Suprapubic skin (tissue), 4 donors: ENCODE measurements at regions not wholly inside any gene's neighbourhood (a gene's known extent, or its start where the extent isn't known, plus 50 kb on each side); places are given as distances from the start of the nearest gene placed in this dataset.

Experiments used
- POLR2A ChIP-seq, 2 donors: fragments of 450-650 bp; IDR thresholded peaks; one replicate each; pipeline ENCODE4 v1.6.1; 2017; ENCODE audit warnings: antibody characterized with exemption in 2 of 2, mild to moderate bottlenecking in 2 of 2, moderate library complexity in 2 of 2
- POLR2AphosphoS5 ChIP-seq, 3 donors: sonication (generic); formaldehyde crosslinking; IDR thresholded peaks; one replicate each; pipeline ENCODE4 v1.6.1; 2017; ENCODE audit warnings: antibody characterized with exemption in 3 of 3
- TF ChIP-seq, protein P1 (sequence below), 2 donors: fragments of 200-600 bp in 1 of 2; fragments of 450-650 bp in 1 of 2; sonication (generic) in 1 of 2; IDR thresholded peaks; one replicate each; pipeline ENCODE4 v1.5.1; 2016 to 2019; ENCODE audit warnings: antibody characterized with exemption in 2 of 2, mild to moderate bottlenecking in 1 of 2, moderate library complexity in 1 of 2

DNA sequence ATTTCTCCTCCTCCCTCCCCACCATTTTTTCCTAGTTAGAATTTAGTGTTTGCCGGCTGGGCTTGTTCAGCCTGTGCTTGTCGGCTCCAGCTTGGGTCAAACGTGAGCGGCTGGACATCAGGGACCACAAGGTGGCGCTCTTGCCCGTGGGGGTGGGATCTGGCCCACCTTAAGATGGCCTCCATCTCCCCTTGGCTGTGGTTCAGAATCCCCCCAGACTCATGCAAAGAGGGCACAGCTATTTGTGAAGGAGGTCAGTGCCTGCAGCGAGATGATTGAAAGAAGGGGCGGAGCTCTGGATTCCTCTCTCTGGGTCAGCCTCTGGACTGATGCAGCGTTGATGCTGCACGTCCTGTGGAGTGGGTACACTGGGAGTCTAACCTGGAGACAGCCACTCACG lies 283.3 kb upstream of the TUT7 start:
- TF ChIP-seq, protein P1, sequence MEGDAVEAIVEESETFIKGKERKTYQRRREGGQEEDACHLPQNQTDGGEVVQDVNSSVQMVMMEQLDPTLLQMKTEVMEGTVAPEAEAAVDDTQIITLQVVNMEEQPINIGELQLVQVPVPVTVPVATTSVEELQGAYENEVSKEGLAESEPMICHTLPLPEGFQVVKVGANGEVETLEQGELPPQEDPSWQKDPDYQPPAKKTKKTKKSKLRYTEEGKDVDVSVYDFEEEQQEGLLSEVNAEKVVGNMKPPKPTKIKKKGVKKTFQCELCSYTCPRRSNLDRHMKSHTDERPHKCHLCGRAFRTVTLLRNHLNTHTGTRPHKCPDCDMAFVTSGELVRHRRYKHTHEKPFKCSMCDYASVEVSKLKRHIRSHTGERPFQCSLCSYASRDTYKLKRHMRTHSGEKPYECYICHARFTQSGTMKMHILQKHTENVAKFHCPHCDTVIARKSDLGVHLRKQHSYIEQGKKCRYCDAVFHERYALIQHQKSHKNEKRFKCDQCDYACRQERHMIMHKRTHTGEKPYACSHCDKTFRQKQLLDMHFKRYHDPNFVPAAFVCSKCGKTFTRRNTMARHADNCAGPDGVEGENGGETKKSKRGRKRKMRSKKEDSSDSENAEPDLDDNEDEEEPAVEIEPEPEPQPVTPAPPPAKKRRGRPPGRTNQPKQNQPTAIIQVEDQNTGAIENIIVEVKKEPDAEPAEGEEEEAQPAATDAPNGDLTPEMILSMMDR (IDR thresholded peaks at IDR 0.05): peak in 1 of 2 donors; percentile 17
- TF ChIP-seq POLR2AphosphoS5 (IDR thresholded peaks at IDR 0.05) (no peak), POLR2A (IDR thresholded peaks at IDR 0.05) (no peak)
